GM12873 (cell line): ENCODE measurements at regions not wholly inside any gene's neighbourhood (a gene's known extent, or its start where the extent isn't known, plus 50 kb on each side); places are given as distances from the start of the nearest gene placed in this dataset.

Experiments used
- TF ChIP-seq, protein P1 (sequence below): IDR thresholded peaks from 2 replicates; pipeline ENCODE4 v1.5.1; 2012; ENCODE audit warnings: low read depth, mild to moderate bottlenecking, moderate library complexity, low read length, control low read depth; ENCODE audit not compliant: insufficient read depth; ENCODE audit errors: missing control alignments

DNA sequence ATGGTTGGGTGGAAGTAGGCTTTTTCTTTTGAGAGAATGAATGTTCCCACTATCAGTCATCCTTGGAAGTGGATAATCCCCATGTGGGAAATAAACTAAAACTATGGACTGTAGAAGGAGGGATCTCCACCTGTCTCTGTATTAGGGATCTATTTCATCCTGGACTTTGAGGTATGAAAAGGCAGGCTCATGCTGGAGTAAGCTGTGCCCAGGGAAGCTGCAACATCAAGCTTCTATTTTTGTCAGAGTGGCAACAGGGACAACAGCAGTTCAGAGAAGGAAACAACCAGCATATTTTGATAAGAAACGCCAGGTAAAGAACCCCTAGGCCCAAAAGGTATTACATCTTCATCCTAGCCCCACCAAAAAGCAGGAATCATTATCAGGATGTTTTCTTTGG is 122.0 kb downstream of the MDH1 start:
- TF ChIP-seq, protein P1, sequence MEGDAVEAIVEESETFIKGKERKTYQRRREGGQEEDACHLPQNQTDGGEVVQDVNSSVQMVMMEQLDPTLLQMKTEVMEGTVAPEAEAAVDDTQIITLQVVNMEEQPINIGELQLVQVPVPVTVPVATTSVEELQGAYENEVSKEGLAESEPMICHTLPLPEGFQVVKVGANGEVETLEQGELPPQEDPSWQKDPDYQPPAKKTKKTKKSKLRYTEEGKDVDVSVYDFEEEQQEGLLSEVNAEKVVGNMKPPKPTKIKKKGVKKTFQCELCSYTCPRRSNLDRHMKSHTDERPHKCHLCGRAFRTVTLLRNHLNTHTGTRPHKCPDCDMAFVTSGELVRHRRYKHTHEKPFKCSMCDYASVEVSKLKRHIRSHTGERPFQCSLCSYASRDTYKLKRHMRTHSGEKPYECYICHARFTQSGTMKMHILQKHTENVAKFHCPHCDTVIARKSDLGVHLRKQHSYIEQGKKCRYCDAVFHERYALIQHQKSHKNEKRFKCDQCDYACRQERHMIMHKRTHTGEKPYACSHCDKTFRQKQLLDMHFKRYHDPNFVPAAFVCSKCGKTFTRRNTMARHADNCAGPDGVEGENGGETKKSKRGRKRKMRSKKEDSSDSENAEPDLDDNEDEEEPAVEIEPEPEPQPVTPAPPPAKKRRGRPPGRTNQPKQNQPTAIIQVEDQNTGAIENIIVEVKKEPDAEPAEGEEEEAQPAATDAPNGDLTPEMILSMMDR: no peak

DNA sequence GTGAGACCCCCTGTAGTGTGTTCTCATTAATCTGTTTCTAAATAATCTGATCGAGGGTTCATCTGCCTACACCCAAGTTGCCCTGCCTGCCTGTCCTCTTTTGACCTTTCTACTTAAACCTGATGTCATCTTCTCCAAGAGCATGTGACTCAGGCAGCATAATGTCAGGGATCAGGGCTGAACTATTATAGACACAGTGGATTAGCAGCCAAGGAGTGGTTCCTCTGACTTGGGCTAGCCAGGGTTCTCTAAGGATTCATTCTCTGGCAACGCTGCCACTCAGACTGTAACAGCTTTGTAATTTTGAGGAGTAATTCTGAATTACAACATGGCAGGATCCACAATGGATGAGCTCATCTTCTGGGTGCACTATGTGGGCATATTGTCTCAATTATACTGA is 124.0 kb downstream of the MDH1 start:
- TF ChIP-seq, protein P1: no peak

DNA sequence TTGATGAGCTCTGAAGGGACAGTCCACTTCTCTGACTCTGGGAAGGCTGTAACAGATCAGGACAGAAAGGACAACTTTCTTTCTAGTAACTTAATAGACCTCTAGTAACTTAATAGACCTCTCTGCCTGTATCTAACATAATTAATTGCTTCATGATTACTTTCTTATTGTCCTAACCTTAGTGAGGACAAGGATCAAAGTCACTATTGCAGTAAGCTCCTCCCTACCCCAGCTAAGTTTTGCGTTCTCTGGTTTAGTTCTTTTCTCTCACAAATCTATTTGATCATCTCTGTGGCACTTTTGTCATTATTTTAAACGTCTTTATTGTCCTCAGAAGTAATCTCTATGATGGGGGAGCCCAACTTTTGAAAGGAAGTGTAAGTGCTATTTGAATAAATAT is 125.5 kb upstream of the UGP2 start:
- TF ChIP-seq, protein P1: no peak

DNA sequence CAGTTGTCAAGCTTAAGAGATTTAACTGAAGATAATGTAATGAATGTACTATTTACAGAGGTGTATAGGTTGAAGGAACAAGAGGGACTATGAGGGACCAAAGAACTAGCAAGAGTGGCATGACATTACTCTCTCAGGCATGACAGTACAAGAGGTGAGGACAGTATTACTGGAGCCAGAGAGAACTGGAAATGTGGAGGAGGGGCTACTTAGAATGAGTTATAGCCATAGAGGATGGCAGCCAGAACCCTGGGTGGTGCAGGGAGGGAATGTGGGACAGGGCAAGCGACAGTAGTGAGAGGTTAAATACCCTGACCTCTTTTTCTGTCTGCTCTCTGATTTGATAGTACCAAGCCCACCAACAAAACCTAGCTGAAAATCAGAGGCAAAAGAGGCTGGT is 122.6 kb upstream of the UGP2 start:
- TF ChIP-seq, protein P1: no peak

DNA sequence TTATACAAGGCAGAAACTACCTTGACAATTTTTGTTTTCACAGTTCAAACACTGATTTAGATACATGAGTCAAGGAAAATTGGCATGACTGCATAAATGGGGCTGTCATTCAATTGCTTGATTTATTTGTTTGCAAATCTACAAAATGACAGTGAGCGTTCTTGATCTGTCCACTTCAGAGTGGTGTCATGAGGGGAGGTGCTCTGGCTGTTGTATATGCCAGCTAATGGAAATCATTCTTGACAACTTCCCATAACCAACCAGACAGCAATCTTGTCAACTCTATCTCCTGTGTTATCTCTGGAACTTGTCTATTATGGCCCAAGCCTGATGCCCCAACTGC is 120.6 kb upstream of the UGP2 start:
- TF ChIP-seq, protein P1: no peak

DNA sequence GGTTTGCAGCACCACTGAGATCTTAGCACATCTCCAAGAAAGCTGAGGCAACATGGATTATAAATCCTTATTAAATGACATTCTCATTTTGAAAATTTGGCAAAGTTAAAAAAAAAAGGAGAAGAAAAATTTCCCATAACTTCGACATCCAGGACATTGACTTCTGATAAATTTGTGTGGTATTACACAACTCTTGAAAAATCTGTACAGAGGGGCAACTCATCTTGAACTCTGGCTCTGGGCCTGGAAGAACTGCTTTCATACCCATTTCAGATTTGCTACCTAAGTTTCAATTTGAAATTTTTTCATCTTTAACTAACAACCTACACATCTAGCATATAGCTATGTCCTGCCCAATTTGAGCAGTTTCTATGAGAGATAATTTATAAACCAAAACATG is 118.0 kb upstream of the UGP2 start:
- TF ChIP-seq, protein P1: no peak

DNA sequence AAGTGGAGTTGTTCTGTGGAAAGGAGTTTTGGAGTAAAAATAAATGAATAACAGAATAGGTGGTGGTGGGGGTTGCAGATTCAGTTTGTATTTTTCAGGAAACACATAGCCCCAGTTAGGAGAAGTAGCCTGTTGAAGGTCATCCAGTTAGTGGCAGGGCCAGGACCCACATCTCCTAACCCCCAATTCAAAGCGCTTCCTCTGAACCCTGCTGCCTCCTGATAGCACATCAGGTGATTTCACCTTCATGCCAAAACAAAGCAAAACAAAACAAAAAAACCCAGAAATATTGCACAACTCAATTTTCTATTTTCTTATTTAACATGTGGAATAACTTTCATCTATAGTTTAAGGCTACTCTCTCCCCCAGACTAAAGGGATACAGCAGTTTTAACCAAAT is 112.3 kb upstream of the UGP2 start:
- TF ChIP-seq, protein P1: no peak

DNA sequence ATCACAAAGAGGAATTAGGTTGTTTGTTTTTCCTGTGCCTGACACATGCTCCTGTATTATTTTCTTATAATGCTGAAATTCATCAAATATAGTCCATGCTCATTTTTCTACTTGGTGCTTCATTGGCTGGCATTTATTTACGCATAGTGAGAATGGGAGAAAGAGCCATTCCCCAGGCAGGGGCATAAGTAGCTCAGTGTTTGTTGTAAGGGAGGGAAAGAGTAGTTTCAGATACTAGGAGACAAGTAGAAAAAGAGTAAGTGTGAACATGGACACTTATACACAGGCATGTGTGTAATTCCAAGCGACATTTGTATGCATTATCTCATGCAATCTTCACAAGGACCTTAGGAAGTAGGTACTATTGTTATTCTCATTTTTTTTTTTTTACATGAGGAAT is 111.9 kb upstream of the UGP2 start:
- TF ChIP-seq, protein P1: no peak
